ENCODE measurements at regions not wholly inside any gene's neighbourhood (a gene's known extent, or its start where the extent isn't known, plus 50 kb on each side); places are given as distances from the start of the nearest gene placed in this dataset.

- TF ChIP-seq MAZ (IDR thresholded peaks at IDR 0.05; ENCODE audit: borderline replicate concordance, low read depth, low read length), result no peak
- no peak for TF ChIP-seq CTCF (conservative IDR thresholded peaks at IDR 0.05; ENCODE audit: low read depth, low read length)
- no peak for TF ChIP-seq POLR2A (IDR thresholded peaks at IDR 0.05; ENCODE audit: low read depth, low read length)
- no peak for TF ChIP-seq RAD21 (IDR thresholded peaks at IDR 0.05; ENCODE audit: low read length)
- TF ChIP-seq SMC3 (IDR thresholded peaks at IDR 0.05; ENCODE audit: low read depth, low read length), result no peak
- TF ChIP-seq BHLHE40 (IDR thresholded peaks at IDR 0.05; ENCODE audit: low read depth, low read length), result no peak
- TF ChIP-seq USF2 (IDR thresholded peaks at IDR 0.05; ENCODE audit: low read depth, low read length), result no peak
- no peak for TF ChIP-seq MXI1 (IDR thresholded peaks at IDR 0.05; ENCODE audit: borderline replicate concordance, low read depth, low read length)
- TF ChIP-seq RCOR1 (IDR thresholded peaks at IDR 0.05; ENCODE audit: insufficient replicate concordance, low read length), result no peak
Measured at GRCh38 chr5:122218778-122219177, 89.4 kb downstream of the ZNF474 start.

Measured in IMR-90 (cell line).